Thymus (tissue), 11 donors: ENCODE measurements at regions not wholly inside any gene's neighbourhood (a gene's known extent, or its start where the extent isn't known, plus 50 kb on each side); places are given as distances from the start of the nearest gene placed in this dataset.

Source experiments
- DNase-seq, 9 donors: peaks; one replicate each; pipeline ENCODE4 v3.0.0-alpha.2; 2013; ENCODE audit warnings: low spot score in 9 of 9, low read depth in 6 of 9, missing footprints in 1 of 9
- H3K27ac ChIP-seq, 2 donors: one replicate each; pipeline ENCODE4 v1.5.1; 2013; ENCODE audit warnings: control low read depth in 1 of 2, low read depth in 1 of 2, low read length in 1 of 2, mild to moderate bottlenecking in 1 of 2, moderate library complexity in 1 of 2
- H3K27me3 ChIP-seq, 2 donors: one replicate each; pipeline ENCODE4 v1.5.1; 2013; ENCODE audit warnings: low read length in 1 of 2; ENCODE audit not compliant: control insufficient read depth in 2 of 2, insufficient read depth in 1 of 2
- H3K36me3 ChIP-seq, 2 donors: one replicate each; pipeline ENCODE4 v1.5.1; 2013; ENCODE audit warnings: low read length in 1 of 2, mild to moderate bottlenecking in 1 of 2, moderate library complexity in 1 of 2; ENCODE audit not compliant: control insufficient read depth in 2 of 2, insufficient read depth in 2 of 2
- H3K4me1 ChIP-seq, 2 donors: one replicate each; pipeline ENCODE4 v1.5.1; 2013; ENCODE audit warnings: low read length in 2 of 2; ENCODE audit not compliant: control insufficient read depth in 2 of 2, insufficient read depth in 2 of 2
- H3K4me3 ChIP-seq, 2 donors: one replicate each; pipeline ENCODE4 v1.5.1; 2013; ENCODE audit warnings: low read length in 2 of 2, control low read depth in 1 of 2, mild to moderate bottlenecking in 1 of 2
- H3K9me3 ChIP-seq, 2 donors: one replicate each; pipeline ENCODE4 v1.5.1; 2013; ENCODE audit warnings: low read length in 1 of 2, mild to moderate bottlenecking in 1 of 2; ENCODE audit not compliant: control insufficient read depth in 2 of 2, insufficient read depth in 1 of 2
- WGBS: extraction: QIAGEN DNeasy Blood & Tissue Kit; methylation state at CpG from one replicate; pipeline ENCODE4 v1.1.7; 2013; 5-methylcytosine and 5-hydroxymethylcytosine counted together
- donor health status: healthy.

- peaks cover 0 to 9% of the 10 kb centered on the region in 2 donors for H3K9me3 ChIP-seq
- no peaks in the 10 kb centered on the region for H3K4me1 ChIP-seq
- no peak for DNase-seq
- 96% methylated on average over 2 of the region's 2 CpGs for WGBS
- no peak overlapping the region for H3K4me3 ChIP-seq
- H3K27ac ChIP-seq = no peak overlapping the region
- H3K27me3 ChIP-seq = no peaks in the 10 kb centered on the region
- H3K36me3 ChIP-seq = no peaks in the 10 kb centered on the region
Measured at GRCh38 chr3:77825001-77825827, 785.3 kb downstream of the ROBO2 start.

- H3K36me3 ChIP-seq = no peaks in the 10 kb centered on the region
- H3K4me3 ChIP-seq = no peak overlapping the region
- no peaks in the 10 kb centered on the region for H3K27me3 ChIP-seq
- H3K27ac ChIP-seq = no peak overlapping the region
- WGBS = 91% methylated on average over 5 of the region's 5 CpGs
- no peaks in the 10 kb centered on the region for H3K9me3 ChIP-seq
- no peaks in the 10 kb centered on the region for H3K4me1 ChIP-seq
- no peak for DNase-seq
Measured at GRCh38 chr3:77835921-77836320, 796.0 kb downstream of the ROBO2 start.

- no peak overlapping the region for H3K27ac ChIP-seq
- H3K36me3 ChIP-seq = no peaks in the 10 kb centered on the region
- no peak for DNase-seq
- WGBS = 89% methylated on average over 5 of the region's 5 CpGs
- no peaks in the 10 kb centered on the region for H3K27me3 ChIP-seq
- H3K9me3 ChIP-seq = no peaks in the 10 kb centered on the region
- no peaks in the 10 kb centered on the region for H3K4me1 ChIP-seq
- H3K4me3 ChIP-seq = no peak overlapping the region
Measured at GRCh38 chr3:77837456-77838025, 797.6 kb downstream of the ROBO2 start.

GRCh38 chr3:77859156-77859555, 819.3 kb downstream of the ROBO2 start:
- WGBS = 96% methylated on average over 3 of the region's 3 CpGs

GRCh38 chr3:77868725-77869124, 828.8 kb downstream of the ROBO2 start:
- H3K9me3 ChIP-seq = peaks cover 0 to 3% of the 10 kb centered on the region in 2 donors
- no peaks in the 10 kb centered on the region for H3K36me3 ChIP-seq
- no peaks in the 10 kb centered on the region for H3K27me3 ChIP-seq
- no peak for DNase-seq
- no peak overlapping the region for H3K4me3 ChIP-seq
- H3K4me1 ChIP-seq = no peaks in the 10 kb centered on the region
- no peak overlapping the region for H3K27ac ChIP-seq
- 90% methylated on average over 2 of the region's 2 CpGs for WGBS

More at GRCh38 chr3:77859156-77859555, 819.3 kb downstream of the ROBO2 start:
- Histone ChIP-seq H3K27ac (no peak overlapping the region), H3K27me3 (no peaks in the 10 kb centered on the region), H3K9me3 (no peaks in the 10 kb centered on the region), H3K36me3 (no peaks in the 10 kb centered on the region), H3K4me1 (no peaks in the 10 kb centered on the region), H3K4me3 (no peak overlapping the region)
- DNase-seq = no peak

- DNase-seq = no peak
Measured at GRCh38 chr3:77869423-77869822, 829.5 kb downstream of the ROBO2 start.

GRCh38 chr3:77871436-77871835, 831.5 kb downstream of the ROBO2 start:
- WGBS = 98% methylated on average over 1 of the region's 1 CpG
- Histone ChIP-seq H3K27ac (no peak overlapping the region), H3K27me3 (no peaks in the 10 kb centered on the region)

More at GRCh38 chr3:77869423-77869822, 829.5 kb downstream of the ROBO2 start:
- 89% methylated on average over 7 of the region's 7 CpGs for WGBS
- no peaks in the 10 kb centered on the region for H3K36me3 ChIP-seq
- H3K4me3 ChIP-seq = no peak overlapping the region
- no peaks in the 10 kb centered on the region for H3K27me3 ChIP-seq
- peaks cover 0 to 3% of the 10 kb centered on the region in 2 donors for H3K9me3 ChIP-seq
- no peaks in the 10 kb centered on the region for H3K4me1 ChIP-seq
- no peak overlapping the region for H3K27ac ChIP-seq

GRCh38 chr3:77873598-77873997, 833.7 kb downstream of the ROBO2 start:
- WGBS = 93% methylated on average over 4 of the region's 4 CpGs
- H3K27me3 ChIP-seq = no peaks in the 10 kb centered on the region
- no peak overlapping the region for H3K27ac ChIP-seq
- H3K9me3 ChIP-seq = peaks cover 0 to 3% of the 10 kb centered on the region in 2 donors
- no peaks in the 10 kb centered on the region for H3K36me3 ChIP-seq
- no peak overlapping the region for H3K4me3 ChIP-seq
- DNase-seq = no peak
- no peaks in the 10 kb centered on the region for H3K4me1 ChIP-seq

More at GRCh38 chr3:77871436-77871835, 831.5 kb downstream of the ROBO2 start:
- no peaks in the 10 kb centered on the region for H3K4me1 ChIP-seq
- no peak for DNase-seq
- peaks cover 0 to 3% of the 10 kb centered on the region in 2 donors for H3K9me3 ChIP-seq
- H3K4me3 ChIP-seq = no peak overlapping the region
- no peaks in the 10 kb centered on the region for H3K36me3 ChIP-seq

- no peak for DNase-seq
- Histone ChIP-seq H3K36me3 (no peaks in the 10 kb centered on the region), H3K4me3 (no peak overlapping the region), H3K27me3 (no peaks in the 10 kb centered on the region), H3K9me3 (no peaks in the 10 kb centered on the region), H3K27ac (no peak overlapping the region), H3K4me1 (no peaks in the 10 kb centered on the region)
- 86% methylated on average over 3 of the region's 3 CpGs for WGBS
Measured at GRCh38 chr3:77885381-77885780, 845.5 kb downstream of the ROBO2 start.
